ENCODE measurements at regions not wholly inside any gene's neighbourhood (a gene's known extent, or its start where the extent isn't known, plus 50 kb on each side); places are given as distances from the start of the nearest gene placed in this dataset.

GRCh38 chr1:94726981-94727685 is 93.0 kb upstream of the SLC44A3 start:
- Histone ChIP-seq H3K9ac (ENCODE audit: low read depth, low read length, poor library complexity, severe bottlenecking) (no peak overlapping the region), H3K4me3 (ENCODE audit: low read length, poor library complexity, severe bottlenecking) (no peak overlapping the region), H3K4me2 (ENCODE audit: low read depth, low read length, poor library complexity, severe bottlenecking) (no peak overlapping the region), H3K9me3 (ENCODE audit: insufficient read depth, low read depth, low read length) (no peaks in the 10 kb centered on the region), H3K4me1 (ENCODE audit: insufficient read depth, low read length, poor library complexity, severe bottlenecking) (peaks cover 23% of the 10 kb centered on the region), H3K36me3 (ENCODE audit: insufficient read depth, low read length) (no peaks in the 10 kb centered on the region), H3K9me2 (replicated peaks; ENCODE audit: low read depth, low read length) (no peaks in the 10 kb centered on the region), H2AFZ (ENCODE audit: low read length) (no peak overlapping the region), H3K27me3 (ENCODE audit: insufficient read depth, low read length, poor library complexity, severe bottlenecking) (no peaks in the 10 kb centered on the region), H3F3A (ENCODE audit: low read depth) (no peaks in the 10 kb centered on the region), H3K79me2 (ENCODE audit: insufficient read depth, low read length) (no peaks in the 10 kb centered on the region), H4K20me1 (ENCODE audit: insufficient read depth, low read length, poor library complexity, severe bottlenecking) (no peaks in the 10 kb centered on the region)
- TF ChIP-seq EZH2phosphoT487 (IDR thresholded peaks at IDR 0.05; ENCODE audit: borderline replicate concordance) (no peak), CTCF (conservative IDR thresholded peaks at IDR 0.05; ENCODE audit: low read length) (no peak)

DNA sequence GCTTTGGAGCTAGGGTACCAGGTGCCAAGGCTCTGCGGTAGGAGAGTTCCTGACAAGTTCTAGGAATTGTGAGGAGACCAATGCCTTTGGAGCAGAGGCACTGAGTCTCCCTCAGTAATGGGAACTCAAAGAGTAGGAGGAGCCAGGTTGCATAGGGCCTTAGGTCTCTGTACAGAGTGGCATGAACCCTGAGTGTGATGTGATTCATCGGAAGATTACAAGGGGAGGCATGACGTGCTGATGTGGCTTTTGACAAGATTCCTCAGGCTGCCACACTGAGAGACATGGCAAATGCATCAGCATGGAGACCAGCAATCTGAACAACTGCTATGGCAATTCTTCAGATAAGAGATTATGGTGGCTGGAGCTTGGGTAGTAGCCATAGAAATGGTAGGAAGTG is 94.6 kb upstream of the SLC44A3 start:
- Histone ChIP-seq H3K4me2 (ENCODE audit: low read depth, low read length, poor library complexity, severe bottlenecking) (no peak overlapping the region), H2AFZ (ENCODE audit: low read length) (no peak overlapping the region), H3K9me2 (replicated peaks; ENCODE audit: low read depth, low read length) (no peaks in the 10 kb centered on the region), H3K9me3 (ENCODE audit: insufficient read depth, low read depth, low read length) (no peaks in the 10 kb centered on the region), H3K4me3 (ENCODE audit: low read length, poor library complexity, severe bottlenecking) (no peak overlapping the region), H3K9ac (ENCODE audit: low read depth, low read length, poor library complexity, severe bottlenecking) (no peak overlapping the region), H3K79me2 (ENCODE audit: insufficient read depth, low read length) (no peaks in the 10 kb centered on the region), H3K27me3 (ENCODE audit: insufficient read depth, low read length, poor library complexity, severe bottlenecking) (no peaks in the 10 kb centered on the region), H3K4me1 (ENCODE audit: insufficient read depth, low read length, poor library complexity, severe bottlenecking) (peaks cover 38% of the 10 kb centered on the region), H4K20me1 (ENCODE audit: insufficient read depth, low read length, poor library complexity, severe bottlenecking) (no peaks in the 10 kb centered on the region), H3F3A (ENCODE audit: low read depth) (peaks cover 10% of the 10 kb centered on the region), H3K36me3 (ENCODE audit: insufficient read depth, low read length) (no peaks in the 10 kb centered on the region)
- TF ChIP-seq EZH2phosphoT487 (IDR thresholded peaks at IDR 0.05; ENCODE audit: borderline replicate concordance) (no peak), CTCF (conservative IDR thresholded peaks at IDR 0.05; ENCODE audit: low read length) (no peak)

GRCh38 chr1:94723894-94724293 is 96.3 kb upstream of the SLC44A3 start:
- H3K4me1 ChIP-seq (ENCODE audit: insufficient read depth, low read length, poor library complexity, severe bottlenecking), result peaks cover 52% of the 10 kb centered on the region
- H3K9ac ChIP-seq (ENCODE audit: low read depth, low read length, poor library complexity, severe bottlenecking), result peak overlapping the region; percentile 79
- H3K9me2 ChIP-seq (replicated peaks; ENCODE audit: low read depth, low read length), result no peaks in the 10 kb centered on the region
- no peaks in the 10 kb centered on the region for H3K79me2 ChIP-seq (ENCODE audit: insufficient read depth, low read length)
- no peak overlapping the region for H2AFZ ChIP-seq (ENCODE audit: low read length)
- no peaks in the 10 kb centered on the region for H4K20me1 ChIP-seq (ENCODE audit: insufficient read depth, low read length, poor library complexity, severe bottlenecking)
- H3K4me3 ChIP-seq (ENCODE audit: low read length, poor library complexity, severe bottlenecking), result no peak overlapping the region
- H3K27me3 ChIP-seq (ENCODE audit: insufficient read depth, low read length, poor library complexity, severe bottlenecking), result no peaks in the 10 kb centered on the region
- no peak overlapping the region for H3K4me2 ChIP-seq (ENCODE audit: low read depth, low read length, poor library complexity, severe bottlenecking)
- no peaks in the 10 kb centered on the region for H3K36me3 ChIP-seq (ENCODE audit: insufficient read depth, low read length)
- H3F3A ChIP-seq (ENCODE audit: low read depth), result peaks cover 10% of the 10 kb centered on the region
- no peak for TF ChIP-seq EZH2phosphoT487 (IDR thresholded peaks at IDR 0.05; ENCODE audit: borderline replicate concordance)
- TF ChIP-seq CTCF (conservative IDR thresholded peaks at IDR 0.05; ENCODE audit: low read length), result no peak
- no peaks in the 10 kb centered on the region for H3K9me3 ChIP-seq (ENCODE audit: insufficient read depth, low read depth, low read length)
